ENCODE measurements at regions not wholly inside any gene's neighbourhood (a gene's known extent, or its start where the extent isn't known, plus 50 kb on each side); places are given as distances from the start of the nearest gene placed in this dataset.
"Not testable (repeated sequence)": the region's sequence is repeated elsewhere in the genome, so short reads cannot be mapped to it uniquely, and the experiment has no call there.

DNA sequence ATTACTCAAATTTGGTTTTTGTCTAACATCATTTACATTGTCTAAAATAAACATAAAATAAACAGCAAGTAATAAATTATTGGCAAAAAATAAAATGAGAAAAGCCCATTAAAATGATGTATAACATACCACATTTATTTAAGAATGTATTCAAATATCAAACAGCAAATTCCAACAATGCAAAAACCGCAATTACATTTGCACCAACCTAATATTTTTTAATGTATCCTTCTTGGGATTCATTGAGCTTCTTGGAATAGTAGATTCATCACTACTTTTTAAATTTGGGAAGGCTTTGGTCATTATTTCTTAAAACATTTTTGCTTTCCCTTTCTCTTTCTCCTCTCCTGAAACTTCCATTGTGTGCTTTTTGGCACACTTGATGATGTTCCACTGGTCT, 400.2 kb downstream of the MAGEE1 start:
- H3K9me3 ChIP-seq = no peaks in the 10 kb centered on the region
- 29 to 89% methylated on average over 1 of the region's 1 CpG for WGBS, 2 donors
- H3K4me1 ChIP-seq = no peaks in the 10 kb centered on the region

DNA sequence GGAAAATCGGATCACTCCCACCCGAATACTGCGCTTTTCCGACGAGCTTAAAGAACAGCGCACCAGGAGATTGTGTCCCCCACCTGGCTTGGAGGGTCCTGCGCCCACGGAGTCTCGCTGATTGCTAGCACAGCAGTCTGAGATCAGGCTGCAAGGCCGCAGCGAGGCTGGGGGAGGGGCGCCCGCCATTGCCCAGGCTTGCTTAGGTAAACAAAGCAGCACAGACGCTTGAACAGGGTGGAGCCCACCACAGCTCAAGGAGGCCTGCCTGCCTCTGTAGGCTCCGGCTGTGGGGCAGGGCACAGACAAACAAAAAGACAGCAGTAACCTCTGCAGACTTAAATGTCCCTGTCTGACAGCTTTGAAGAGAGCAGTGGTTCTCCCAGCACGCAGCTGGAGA, 413.4 kb downstream of the MAGEE1 start:
- H3K27ac ChIP-seq = not testable (repeated sequence)
- WGBS, 2 donors = 43 to 50% methylated on average over 5 to 10 of the region's 16 CpGs

More for the DNA sequence above, 400.2 kb downstream of the MAGEE1 start:
- no peaks in the 10 kb centered on the region for H3K27me3 ChIP-seq
- no peak for TF ChIP-seq EP300 (IDR thresholded peaks at IDR 0.05)
- TF ChIP-seq, protein P1, sequence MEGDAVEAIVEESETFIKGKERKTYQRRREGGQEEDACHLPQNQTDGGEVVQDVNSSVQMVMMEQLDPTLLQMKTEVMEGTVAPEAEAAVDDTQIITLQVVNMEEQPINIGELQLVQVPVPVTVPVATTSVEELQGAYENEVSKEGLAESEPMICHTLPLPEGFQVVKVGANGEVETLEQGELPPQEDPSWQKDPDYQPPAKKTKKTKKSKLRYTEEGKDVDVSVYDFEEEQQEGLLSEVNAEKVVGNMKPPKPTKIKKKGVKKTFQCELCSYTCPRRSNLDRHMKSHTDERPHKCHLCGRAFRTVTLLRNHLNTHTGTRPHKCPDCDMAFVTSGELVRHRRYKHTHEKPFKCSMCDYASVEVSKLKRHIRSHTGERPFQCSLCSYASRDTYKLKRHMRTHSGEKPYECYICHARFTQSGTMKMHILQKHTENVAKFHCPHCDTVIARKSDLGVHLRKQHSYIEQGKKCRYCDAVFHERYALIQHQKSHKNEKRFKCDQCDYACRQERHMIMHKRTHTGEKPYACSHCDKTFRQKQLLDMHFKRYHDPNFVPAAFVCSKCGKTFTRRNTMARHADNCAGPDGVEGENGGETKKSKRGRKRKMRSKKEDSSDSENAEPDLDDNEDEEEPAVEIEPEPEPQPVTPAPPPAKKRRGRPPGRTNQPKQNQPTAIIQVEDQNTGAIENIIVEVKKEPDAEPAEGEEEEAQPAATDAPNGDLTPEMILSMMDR (IDR thresholded peaks at IDR 0.05) = no peak
- no peak for TF ChIP-seq POLR2A (IDR thresholded peaks at IDR 0.05)
- H3K4me3 ChIP-seq = no peak overlapping the region
- no peaks in the 10 kb centered on the region for H3K36me3 ChIP-seq
- H3K27ac ChIP-seq = no peak overlapping the region
- no peak for DNase-seq (ENCODE audit: low spot score in 2 of 2)

DNA sequence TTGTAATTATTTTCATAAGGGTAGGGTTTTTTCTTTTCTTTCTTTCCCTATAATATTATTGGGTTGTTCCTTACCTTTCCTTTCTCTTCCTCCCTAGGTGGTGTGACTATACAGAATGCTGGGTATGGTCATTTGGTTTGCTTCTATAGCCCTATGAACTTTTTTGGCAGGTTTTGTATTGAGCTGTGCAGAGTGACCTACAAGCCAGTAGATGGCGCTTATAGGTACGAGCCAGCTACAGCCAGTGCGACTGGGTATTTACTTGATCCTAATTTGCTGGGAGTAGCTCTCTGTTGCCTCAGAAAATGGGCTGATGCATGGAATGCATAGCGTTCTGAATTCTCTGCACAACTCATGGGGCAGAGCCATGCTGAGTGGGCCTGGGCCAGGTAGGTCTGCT, 423.3 kb downstream of the MAGEE1 start:
- H3K27ac ChIP-seq = no peak overlapping the region
- no peaks in the 10 kb centered on the region for H3K27me3 ChIP-seq
- H3K9me3 ChIP-seq = peaks cover 0 to 14% (median 0%) of the 10 kb centered on the region in 4 donors
- no peaks in the 10 kb centered on the region for H3K4me1 ChIP-seq
- TF ChIP-seq EP300 (IDR thresholded peaks at IDR 0.05) = no peak
- TF ChIP-seq POLR2A (IDR thresholded peaks at IDR 0.05) = no peak
- TF ChIP-seq, protein P1 (IDR thresholded peaks at IDR 0.05) = no peak
- no peaks in the 10 kb centered on the region for H3K36me3 ChIP-seq
- 17% methylated on average over 4 of the region's 4 CpGs for WGBS, 2 donors
- no peak for DNase-seq (ENCODE audit: low spot score in 2 of 2)
- H3K4me3 ChIP-seq = no peak overlapping the region

More for the DNA sequence above, 413.4 kb downstream of the MAGEE1 start:
- H3K27me3 ChIP-seq; H3K4me3 ChIP-seq; DNase-seq (ENCODE audit: low spot score in 2 of 2); H3K4me1 ChIP-seq; H3K9me3 ChIP-seq; H3K36me3 ChIP-seq: not testable (repeated sequence)

DNA sequence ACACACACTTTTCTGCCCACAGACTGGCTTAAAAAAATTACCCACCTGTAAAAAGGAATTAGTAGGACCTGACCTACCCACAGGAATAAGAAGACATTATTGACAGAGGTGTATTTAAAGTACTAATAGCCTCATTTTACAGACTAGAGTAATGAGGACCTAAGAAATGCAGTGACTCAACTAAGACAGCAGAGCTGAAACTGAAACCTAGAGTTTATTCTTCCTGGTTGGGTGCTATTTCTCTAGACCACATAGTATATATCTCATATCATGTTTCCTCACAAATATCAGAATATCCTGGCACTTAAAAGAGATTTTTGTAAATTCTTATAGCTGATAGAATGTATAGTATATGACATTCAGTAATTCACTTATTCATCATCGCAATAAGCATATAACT, 435.0 kb downstream of the MAGEE1 start:
- 84 to 100% methylated on average over 1 of the region's 1 CpG for WGBS, 2 donors
- TF ChIP-seq EP300 (IDR thresholded peaks at IDR 0.05) (no peak), POLR2A (IDR thresholded peaks at IDR 0.05) (no peak)
- TF ChIP-seq, protein P1 (IDR thresholded peaks at IDR 0.05) = no peak
- H3K4me3 ChIP-seq = no peak overlapping the region
- H3K9me3 ChIP-seq = no peaks in the 10 kb centered on the region
- H3K4me1 ChIP-seq = no peaks in the 10 kb centered on the region
- no peaks in the 10 kb centered on the region for H3K36me3 ChIP-seq
- no peak overlapping the region for H3K27ac ChIP-seq
- no peaks in the 10 kb centered on the region for H3K27me3 ChIP-seq
- DNase-seq (ENCODE audit: low spot score in 2 of 2) = no peak

DNA sequence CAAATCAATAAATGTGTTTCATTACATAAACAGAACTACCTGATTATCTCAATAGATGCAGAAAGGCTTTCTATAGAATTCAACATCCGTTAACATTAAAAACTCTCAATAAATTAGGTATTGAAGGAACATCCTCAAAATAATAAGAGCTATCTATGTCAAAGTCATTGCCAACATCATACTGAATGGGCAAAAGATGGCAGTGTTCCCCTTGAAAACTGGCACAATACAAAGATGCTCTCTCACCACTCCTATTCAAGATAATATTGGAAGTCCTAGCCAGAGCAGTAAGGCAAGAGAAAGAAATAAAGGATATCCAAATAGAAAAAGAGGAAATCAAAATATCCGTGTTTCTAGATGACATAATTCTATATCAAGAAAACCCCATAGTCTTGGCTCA, 466.4 kb downstream of the MAGEE1 start:
- 66 to 87% methylated on average over 2 of the region's 2 CpGs for WGBS, 2 donors
- no peaks in the 10 kb centered on the region for H3K9me3 ChIP-seq

More for the DNA sequence above, 466.4 kb downstream of the MAGEE1 start:
- TF ChIP-seq, protein P1 (IDR thresholded peaks at IDR 0.05) = no peak
- TF ChIP-seq EP300 (IDR thresholded peaks at IDR 0.05) = no peak
- TF ChIP-seq POLR2A (IDR thresholded peaks at IDR 0.05) = no peak
- no peaks in the 10 kb centered on the region for H3K36me3 ChIP-seq
- no peaks in the 10 kb centered on the region for H3K27me3 ChIP-seq
- no peak for DNase-seq (ENCODE audit: low spot score in 2 of 2)
- no peaks in the 10 kb centered on the region for H3K4me1 ChIP-seq
- H3K4me3 ChIP-seq = no peak overlapping the region
- no peak overlapping the region for H3K27ac ChIP-seq

All from tibial nerve (tissue), 4 donors.